ENCODE measurements at regions not wholly inside any gene's neighbourhood (a gene's known extent, or its start where the extent isn't known, plus 50 kb on each side); places are given as distances from the start of the nearest gene placed in this dataset.

DNA sequence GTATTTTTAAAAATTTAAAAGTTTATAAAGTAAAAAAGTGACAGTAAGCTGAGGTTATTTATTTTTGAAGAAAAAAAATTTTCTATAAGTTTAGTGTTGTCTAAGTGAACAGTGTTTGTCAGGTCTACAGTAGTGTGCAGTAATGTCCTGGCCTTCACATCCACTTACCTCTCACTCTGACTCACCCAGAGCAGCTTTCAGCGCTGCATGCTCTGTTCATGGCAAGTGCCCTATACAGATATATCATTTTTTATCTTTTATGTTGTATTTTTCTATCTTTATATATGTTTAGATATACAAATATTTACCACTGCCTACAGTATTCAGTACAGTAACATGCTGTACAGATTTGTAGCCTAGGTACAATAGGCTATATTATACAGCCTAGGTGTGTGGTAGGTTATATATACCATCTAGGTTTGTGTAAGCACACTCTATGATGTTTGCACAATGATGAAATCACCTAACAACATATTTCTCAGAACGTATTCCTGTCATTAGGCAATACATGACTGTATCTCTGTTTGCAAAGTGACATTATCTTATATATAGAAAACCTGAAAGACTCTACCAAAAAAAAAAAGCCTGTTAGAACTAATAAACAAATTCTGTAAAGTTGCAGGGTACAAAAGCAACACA, 75.9 kb upstream of the TMC3 start:
- TF ChIP-seq, protein P1, sequence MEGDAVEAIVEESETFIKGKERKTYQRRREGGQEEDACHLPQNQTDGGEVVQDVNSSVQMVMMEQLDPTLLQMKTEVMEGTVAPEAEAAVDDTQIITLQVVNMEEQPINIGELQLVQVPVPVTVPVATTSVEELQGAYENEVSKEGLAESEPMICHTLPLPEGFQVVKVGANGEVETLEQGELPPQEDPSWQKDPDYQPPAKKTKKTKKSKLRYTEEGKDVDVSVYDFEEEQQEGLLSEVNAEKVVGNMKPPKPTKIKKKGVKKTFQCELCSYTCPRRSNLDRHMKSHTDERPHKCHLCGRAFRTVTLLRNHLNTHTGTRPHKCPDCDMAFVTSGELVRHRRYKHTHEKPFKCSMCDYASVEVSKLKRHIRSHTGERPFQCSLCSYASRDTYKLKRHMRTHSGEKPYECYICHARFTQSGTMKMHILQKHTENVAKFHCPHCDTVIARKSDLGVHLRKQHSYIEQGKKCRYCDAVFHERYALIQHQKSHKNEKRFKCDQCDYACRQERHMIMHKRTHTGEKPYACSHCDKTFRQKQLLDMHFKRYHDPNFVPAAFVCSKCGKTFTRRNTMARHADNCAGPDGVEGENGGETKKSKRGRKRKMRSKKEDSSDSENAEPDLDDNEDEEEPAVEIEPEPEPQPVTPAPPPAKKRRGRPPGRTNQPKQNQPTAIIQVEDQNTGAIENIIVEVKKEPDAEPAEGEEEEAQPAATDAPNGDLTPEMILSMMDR (IDR thresholded peaks at IDR 0.05) = no peak
- TF ChIP-seq POLR2AphosphoS5 (IDR thresholded peaks at IDR 0.05) = no peak
- no peak for TF ChIP-seq POLR2A (IDR thresholded peaks at IDR 0.05)
- no peak for TF ChIP-seq EP300 (IDR thresholded peaks at IDR 0.05)

All from gastroesophageal sphincter (tissue), 3 donors.